ENCODE measurements at regions not wholly inside any gene's neighbourhood (a gene's known extent, or its start where the extent isn't known, plus 50 kb on each side); places are given as distances from the start of the nearest gene placed in this dataset.

DNA sequence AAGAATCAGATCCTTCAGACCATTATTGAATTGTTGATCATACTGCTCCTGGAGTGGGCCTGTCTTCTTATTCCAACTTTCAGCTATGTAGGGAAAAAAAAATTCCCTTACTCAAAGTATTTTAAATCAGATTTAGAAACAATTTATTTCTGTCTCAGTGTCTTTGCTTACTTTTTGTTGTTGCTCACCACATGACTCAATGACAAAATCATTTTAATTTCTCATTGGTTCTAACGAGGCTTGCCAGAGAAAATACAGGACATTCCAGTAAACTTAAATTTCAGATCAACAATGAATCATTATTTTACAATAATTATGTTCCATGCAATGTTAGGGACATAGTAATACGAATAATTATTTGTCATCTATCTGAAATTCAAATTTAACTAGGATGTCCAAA is 748.5 kb upstream of the CBLB start:
- no peaks in the 10 kb centered on the region for H3K27me3 ChIP-seq
- no peak overlapping the region for H3K4me3 ChIP-seq
- no peaks in the 10 kb centered on the region for H3K36me3 ChIP-seq
- intact Hi-C loops (cut with DNase I) = no loop called here
- ATAC-seq (no peak), DNase-seq (no peak)
- TF ChIP-seq, protein P1, sequence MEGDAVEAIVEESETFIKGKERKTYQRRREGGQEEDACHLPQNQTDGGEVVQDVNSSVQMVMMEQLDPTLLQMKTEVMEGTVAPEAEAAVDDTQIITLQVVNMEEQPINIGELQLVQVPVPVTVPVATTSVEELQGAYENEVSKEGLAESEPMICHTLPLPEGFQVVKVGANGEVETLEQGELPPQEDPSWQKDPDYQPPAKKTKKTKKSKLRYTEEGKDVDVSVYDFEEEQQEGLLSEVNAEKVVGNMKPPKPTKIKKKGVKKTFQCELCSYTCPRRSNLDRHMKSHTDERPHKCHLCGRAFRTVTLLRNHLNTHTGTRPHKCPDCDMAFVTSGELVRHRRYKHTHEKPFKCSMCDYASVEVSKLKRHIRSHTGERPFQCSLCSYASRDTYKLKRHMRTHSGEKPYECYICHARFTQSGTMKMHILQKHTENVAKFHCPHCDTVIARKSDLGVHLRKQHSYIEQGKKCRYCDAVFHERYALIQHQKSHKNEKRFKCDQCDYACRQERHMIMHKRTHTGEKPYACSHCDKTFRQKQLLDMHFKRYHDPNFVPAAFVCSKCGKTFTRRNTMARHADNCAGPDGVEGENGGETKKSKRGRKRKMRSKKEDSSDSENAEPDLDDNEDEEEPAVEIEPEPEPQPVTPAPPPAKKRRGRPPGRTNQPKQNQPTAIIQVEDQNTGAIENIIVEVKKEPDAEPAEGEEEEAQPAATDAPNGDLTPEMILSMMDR (IDR thresholded peaks at IDR 0.05) = no peak
- H3K27ac ChIP-seq = no peak overlapping the region
- no peaks in the 10 kb centered on the region for H3K9me3 ChIP-seq
- H3K4me1 ChIP-seq = no peaks in the 10 kb centered on the region

DNA sequence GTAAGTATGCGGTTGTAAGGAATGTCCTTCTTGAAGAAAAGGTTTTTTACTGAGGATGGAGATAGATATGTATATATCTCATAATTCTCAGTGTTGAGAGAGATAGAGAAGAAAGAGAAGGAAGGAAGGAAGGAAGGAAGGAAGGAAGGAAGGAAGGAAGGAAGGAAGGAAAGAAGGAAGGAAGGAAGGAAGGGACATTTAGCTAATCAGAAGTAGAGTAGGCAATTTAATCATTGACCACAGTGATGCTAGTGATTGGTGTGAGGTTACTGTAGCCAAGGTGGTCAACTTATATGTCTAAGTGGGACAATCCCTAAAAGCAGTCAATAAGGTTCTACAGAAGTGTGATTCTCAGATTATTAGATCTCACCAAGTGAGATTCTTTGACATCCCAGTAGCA is 751.8 kb upstream of the CBLB start:
- intact Hi-C loops (cut with DNase I) = no loop called here
- TF ChIP-seq, protein P1 (IDR thresholded peaks at IDR 0.05) = no peak
- no peak overlapping the region for H3K27ac ChIP-seq

DNA sequence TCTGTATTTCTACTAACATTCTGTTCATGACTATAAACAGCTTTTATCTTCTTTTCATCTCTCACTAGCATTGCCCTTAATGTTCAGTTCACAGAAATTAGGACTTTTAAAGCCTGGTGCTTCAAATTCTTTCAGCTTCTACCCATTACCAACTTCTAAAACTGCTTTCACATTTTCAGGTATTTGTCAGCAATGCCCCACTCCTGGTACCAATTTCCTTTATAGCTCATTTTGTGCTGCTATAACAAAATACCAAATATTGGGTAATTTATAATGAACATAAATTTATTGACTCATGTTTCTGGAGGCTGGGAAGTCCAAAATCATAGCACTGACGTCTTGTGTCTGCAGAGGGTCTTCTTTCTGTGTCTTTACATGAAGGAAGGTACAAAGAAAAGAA is 753.1 kb upstream of the CCDC54 start:
- intact Hi-C loops (cut with DNase I) = no loop called here
- Histone ChIP-seq H3K9me3 (no peaks in the 10 kb centered on the region), H3K4me1 (no peaks in the 10 kb centered on the region), H3K36me3 (no peaks in the 10 kb centered on the region), H3K27ac (no peak overlapping the region), H3K27me3 (no peaks in the 10 kb centered on the region), H3K4me3 (no peak overlapping the region)
- no peak for ATAC-seq
- no peak for DNase-seq
- TF ChIP-seq, protein P1 (IDR thresholded peaks at IDR 0.05) = no peak

More for the DNA sequence above, 751.8 kb upstream of the CBLB start:
- Histone ChIP-seq H3K9me3 (no peaks in the 10 kb centered on the region), H3K4me3 (no peak overlapping the region), H3K4me1 (no peaks in the 10 kb centered on the region), H3K36me3 (no peaks in the 10 kb centered on the region), H3K27me3 (no peaks in the 10 kb centered on the region)
- no peak for ATAC-seq
- DNase-seq = no peak

DNA sequence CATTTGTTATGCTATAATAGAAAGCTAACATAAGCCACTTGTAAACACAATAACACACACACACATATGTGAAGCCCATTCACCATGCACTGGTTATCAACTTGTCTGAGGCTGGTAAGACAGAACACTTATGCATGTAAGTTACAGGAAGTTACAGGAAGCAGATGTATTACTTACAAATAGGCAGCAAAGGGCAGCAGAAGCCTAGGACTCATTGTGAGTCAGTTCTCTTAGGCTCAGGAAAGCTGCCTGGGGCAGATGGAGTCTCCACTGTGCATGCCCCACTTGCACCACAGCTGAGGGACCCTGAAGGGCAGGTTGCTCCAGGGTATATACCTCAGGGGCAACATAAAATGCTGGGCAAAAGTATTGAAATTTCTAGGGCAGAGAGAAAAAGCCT is 748.8 kb upstream of the CCDC54 start:
- intact Hi-C loops (cut with DNase I) = no loop called here
- no peak for ATAC-seq
- DNase-seq = no peak
- Histone ChIP-seq H3K27ac (no peak overlapping the region), H3K36me3 (no peaks in the 10 kb centered on the region), H3K4me1 (no peaks in the 10 kb centered on the region), H3K9me3 (no peaks in the 10 kb centered on the region), H3K27me3 (no peaks in the 10 kb centered on the region), H3K4me3 (no peak overlapping the region)
- TF ChIP-seq, protein P1 (IDR thresholded peaks at IDR 0.05) = no peak

DNA sequence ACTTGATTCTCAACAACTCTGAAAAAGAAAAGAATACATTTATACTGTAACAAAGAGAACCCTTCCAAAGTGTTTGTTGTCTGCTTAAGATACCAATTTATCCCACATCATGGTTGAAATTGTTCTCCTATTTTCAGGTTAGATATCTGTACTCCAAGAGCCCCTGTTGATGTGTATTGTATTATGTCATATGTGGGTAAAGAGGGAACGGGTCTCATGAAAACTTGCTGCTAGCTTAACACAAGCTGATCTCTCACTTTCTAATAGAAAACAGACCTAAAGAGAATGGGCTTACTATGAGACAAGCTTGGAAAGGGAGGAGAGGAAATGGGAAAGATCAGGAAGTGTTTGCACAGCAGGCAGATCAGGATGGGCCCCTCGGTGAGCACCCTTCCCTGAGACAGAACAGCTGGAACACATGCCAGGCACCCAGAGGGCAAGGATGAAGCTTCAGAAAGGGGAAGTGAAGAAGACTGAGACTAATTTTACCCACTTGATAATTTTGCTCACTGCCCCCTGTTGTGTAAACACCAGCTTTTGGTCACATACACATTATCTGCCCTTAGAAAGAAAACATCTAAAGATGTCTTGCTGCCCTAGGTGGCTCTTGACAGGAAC is 747.9 kb upstream of the CCDC54 start:
- ATAC-seq (no peak), DNase-seq (no peak)
- TF ChIP-seq, protein P1 (IDR thresholded peaks at IDR 0.05) = no peak
- no peaks in the 10 kb centered on the region for H3K4me1 ChIP-seq
- no peaks in the 10 kb centered on the region for H3K9me3 ChIP-seq
- H3K4me3 ChIP-seq = no peak overlapping the region
- intact Hi-C loops (cut with DNase I) = no loop called here
- H3K27me3 ChIP-seq = no peaks in the 10 kb centered on the region
- H3K27ac ChIP-seq = no peak overlapping the region
- no peaks in the 10 kb centered on the region for H3K36me3 ChIP-seq
